Middle frontal gyrus (tissue), 1 donor: ENCODE measurements at regions not wholly inside any gene's neighbourhood (a gene's known extent, or its start where the extent isn't known, plus 50 kb on each side); places are given as distances from the start of the nearest gene placed in this dataset.
"Not testable (repeated sequence)": the region's sequence is repeated elsewhere in the genome, so short reads cannot be mapped to it uniquely, and the experiment has no call there.

Experiments
- DNase-seq: peaks from one replicate; pipeline ENCODE4 v3.0.0-alpha.2; 2015; ENCODE audit warnings: low spot score; ENCODE audit errors: extremely low spot score

DNA sequence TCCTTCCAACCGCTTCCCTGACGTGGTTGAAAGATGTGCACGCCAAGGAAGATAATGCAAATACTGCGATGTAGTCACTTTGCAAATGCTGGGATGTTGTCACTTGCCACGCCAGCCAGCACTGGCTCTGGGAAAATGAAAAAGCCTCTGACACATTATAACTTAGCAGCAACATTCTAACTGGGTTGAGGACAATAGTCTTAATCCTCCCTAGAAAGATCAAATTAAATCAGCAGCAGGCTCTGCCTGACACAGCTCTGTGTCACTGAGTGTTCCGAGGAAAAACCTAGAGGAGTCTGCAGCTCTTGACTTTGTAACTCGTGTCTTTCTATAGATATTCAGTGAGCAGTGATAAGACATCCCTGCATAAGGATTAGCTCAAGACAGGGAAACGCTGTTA, 380.1 kb upstream of the FRG1 start:
- not testable (repeated sequence) for DNase-seq

DNA sequence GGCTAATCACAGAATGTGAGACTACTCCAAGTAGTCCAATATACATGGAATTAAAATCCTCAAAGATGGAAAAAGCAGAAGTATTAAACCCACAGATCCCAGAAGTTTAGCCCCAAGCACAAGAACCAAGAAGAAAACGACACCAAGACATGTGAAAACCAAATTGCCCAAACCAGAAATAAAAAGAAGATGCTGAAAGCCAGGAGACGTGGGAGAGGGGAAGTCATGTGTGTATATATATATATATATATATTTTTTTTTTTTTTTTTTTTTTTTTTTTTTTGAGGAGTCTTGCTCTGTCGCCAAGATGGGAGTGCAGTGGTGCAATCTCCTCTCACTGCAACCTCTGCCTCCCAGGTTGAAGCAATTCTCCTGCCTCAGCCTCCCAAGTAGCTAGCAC, 376.9 kb upstream of the FRG1 start:
- not testable (repeated sequence) for DNase-seq

DNA sequence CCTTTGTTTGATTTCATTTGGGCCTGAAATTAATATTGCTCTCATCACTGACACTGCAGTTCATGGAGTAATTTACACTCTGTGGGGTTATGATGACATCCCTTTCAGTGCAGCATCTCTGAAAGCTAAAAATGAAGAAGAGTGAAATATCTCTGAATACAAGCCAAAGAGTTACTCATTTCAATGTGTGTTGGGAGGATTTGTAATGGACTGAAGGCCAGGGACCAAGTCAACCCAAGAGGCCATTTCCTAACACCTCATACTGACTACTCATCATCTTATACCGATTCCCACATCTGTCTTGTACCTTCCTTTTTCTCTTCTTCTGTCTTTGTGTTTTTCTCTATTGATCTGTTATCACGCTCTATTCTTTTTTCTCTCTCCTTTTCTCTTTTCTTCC, 374.4 kb upstream of the FRG1 start:
- DNase-seq = not testable (repeated sequence)

DNA sequence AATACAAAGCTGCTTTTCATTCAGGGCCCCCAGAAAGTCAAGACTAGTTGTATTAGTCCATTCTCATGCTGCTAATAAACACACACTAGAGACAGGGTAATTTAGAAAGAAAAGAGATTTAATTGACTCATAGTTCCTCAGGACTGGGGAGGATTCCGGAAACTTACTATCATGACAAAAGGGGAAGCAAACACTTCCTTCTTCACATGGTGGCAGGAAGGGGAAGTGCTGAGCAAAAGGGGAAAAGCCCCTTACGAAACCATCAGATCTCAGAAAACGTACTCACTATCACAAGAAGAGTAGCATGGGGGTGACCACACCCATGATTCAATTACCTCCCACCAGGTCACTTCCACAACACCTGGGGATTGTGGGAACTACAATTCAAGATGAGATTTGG, 373.8 kb upstream of the FRG1 start:
- DNase-seq = not testable (repeated sequence)

DNA sequence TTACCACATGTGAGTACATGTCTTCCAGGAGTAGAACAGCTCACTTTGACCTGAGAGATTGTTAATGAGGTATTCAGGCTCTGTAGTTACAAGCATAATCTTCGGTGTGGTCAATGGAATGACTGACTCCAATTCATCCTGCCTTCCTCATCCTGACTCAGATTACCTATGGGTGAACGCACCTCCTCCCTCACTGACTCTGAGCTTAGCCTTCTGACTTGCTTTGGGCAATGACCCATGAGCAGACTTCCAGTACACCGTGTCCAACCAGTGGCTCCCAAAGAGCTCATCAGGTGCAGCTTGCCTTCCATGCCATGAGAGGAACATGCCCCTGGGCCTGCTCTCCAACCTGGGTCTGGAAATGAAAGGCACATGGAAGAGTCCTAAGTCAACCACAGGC, 361.0 kb upstream of the FRG1 start:
- DNase-seq = not testable (repeated sequence)

DNA sequence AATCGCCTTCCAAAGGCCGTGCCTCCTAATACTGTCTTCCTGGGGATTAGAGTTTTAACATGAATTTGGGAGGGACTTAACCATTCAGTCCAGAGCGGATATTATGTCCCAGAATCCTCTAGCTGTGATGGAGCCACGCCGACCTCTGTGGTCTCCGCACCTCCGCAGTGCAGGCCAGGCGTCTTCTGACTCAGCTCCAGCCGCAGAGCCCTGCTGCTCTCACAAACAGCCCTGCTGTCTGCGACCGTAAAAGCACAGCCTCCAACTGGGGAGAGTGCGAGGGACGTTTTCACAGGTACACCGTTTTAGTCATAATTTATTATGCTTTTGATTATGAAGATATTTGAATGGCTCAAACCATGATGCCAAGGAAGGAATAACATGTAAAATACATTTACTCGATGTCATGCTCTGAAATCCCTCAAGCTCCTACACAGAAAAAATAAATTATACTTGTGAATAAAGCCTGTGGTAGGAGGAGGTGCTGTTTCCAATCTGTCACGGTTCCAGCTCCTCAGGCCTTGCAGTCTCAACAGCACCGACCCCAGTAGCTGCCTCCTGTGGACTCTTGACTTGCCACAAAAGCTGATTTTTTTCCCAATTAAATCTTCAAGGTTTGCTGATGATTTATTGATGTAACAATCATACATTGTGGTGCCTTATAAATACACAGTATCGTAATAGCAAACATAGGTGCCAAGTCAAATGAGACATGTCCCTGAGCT, 353.6 kb upstream of the FRG1 start:
- not testable (repeated sequence) for DNase-seq

DNA sequence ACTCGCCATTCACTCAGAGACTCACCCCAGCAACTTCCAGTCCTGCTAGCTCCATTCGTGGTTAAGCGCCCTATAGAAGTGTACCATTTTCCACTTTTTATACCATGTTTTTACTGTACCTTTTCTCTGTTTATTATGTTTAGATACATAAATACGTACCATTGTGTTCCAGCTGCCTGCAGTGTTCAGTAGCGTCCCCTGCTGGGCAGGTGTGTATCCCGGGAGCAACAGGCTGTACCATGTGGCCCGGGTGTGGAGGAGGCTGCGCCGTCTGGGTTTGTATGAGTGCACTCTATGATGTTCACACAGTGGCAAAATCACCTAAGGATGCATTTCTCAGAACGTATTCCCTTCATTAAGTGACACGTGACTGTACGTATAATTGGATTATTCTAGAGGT, 351.5 kb upstream of the FRG1 start:
- DNase-seq = not testable (repeated sequence)

DNA sequence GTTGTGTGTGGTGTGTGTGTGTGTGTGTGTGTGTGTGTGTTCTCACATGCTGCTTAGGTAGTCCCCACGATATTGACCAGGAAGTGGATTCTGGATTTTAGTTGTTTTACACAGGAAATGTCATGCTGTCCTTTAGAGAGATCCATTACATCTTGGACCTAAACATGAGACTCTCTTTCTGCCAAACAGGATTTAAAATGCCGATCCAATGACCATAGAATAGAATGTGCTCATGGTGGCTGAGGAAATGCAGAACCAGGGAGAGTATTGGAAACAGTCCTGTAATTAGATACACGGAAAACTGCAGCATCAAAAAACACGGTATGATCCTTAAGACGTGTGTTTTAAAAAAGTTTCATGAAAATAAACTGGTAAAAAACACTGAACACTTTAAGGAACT, 347.8 kb upstream of the FRG1 start:
- DNase-seq = no peak

DNA sequence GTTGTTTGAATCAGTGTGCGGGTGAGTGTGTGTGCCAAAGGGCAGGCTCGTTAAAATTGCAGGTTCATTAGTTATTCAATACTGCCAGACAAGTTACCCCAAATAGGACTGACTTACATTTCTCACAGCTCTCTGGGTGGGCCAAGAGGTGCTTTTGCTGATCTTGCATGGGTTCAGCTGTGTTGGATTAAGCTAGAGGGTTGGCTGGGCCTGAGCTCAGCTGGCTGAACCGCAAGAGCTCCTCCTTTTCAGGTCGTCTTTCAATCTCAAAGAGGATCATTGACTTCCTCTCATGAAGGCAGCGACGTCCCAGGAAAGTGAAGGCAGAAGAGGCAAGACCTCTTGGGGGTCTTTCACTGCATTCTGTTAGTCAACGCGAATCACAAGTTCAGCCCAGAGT, 343.3 kb upstream of the FRG1 start:
- DNase-seq = no peak

DNA sequence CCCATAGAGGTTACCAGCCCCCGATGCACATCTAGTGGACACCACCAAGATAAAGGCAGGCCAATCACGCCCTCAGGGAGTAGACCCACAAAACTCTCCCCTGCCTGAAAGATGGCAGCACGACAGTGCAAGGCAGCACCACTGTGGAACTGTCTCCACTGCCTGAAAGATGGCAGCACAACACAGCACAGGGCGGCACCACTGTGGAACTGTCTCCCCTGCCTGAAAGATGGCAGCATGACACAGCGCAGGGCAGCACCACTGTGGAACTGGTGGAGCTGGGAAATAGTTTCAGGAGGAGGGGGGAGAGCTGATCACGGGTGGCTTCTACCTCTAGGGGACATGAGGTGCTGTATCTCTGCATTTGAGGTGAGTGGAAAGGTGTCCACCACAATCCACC, 340.4 kb upstream of the FRG1 start:
- DNase-seq = no peak

DNA sequence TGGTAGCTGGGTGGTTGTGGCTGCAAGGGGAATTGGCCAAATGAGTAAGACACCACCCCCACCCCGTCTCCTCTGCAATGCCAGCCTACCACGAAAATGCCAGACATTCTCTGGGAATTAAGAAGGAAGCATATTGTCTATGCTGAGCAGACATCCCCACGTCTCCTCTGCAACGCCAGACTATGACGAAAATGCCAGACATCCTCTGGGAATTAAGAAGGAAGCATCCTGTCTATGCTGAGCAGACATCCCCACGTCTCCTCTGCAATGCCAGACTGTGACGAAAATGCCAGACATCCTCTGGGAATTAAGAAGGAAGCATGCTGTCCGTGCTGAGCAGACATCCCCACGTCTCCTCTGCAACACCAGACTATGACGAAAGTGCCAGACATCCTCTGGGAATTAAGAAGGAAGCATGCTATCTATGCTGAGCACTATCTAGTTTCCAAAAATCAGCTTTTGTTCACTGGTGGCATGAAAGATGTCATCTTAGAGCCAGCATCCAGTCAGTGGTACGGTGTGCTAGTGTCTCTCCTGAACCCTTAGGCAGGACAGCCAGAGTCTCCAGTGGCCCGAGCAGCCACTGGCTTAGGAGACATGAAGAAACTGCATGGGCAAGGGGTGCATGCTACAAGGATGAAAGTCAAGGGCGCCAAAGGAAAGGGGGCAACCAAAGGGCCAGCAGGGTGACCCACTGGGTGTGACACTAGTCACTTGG, 339.8 kb upstream of the FRG1 start:
- DNase-seq = no peak

DNA sequence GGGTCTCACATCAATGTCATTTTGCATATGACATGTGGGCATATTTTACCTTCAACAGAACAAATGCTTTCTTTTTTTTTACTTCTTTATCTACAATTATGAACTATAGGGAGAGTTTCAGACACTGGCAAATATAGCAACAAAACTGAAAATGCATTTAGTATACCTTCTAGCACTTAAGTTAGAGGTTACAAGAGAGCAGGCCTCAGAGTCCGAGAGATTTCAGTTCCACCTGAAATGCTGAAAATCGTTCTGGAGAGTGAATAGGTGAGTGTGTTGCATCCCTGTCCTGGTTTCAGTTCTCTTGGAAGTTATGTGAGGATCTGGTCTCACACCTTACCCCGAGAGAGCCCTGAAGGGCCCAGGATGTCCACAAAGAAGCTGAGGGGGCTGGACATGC, 337.8 kb upstream of the FRG1 start:
- DNase-seq = not testable (repeated sequence)

DNA sequence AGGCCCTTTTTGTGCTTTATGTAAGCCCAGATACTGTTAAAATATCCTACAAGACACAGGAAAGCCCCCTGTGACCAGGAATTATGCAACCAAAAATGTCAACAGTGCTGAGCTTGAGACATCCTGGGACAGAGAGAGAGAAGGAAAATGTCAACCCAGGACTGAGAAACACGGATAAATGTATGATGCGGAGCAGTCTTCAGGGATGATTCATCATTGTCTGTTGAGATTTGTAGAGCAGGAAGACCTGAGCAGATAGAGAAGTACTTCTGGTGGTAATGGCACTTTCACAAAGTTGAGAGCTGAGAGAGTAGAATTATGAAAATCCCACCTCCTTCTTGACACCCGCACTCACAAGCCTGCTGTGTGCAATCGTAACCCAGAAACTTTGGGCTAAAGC, 330.1 kb upstream of the FRG1 start:
- not testable (repeated sequence) for DNase-seq

DNA sequence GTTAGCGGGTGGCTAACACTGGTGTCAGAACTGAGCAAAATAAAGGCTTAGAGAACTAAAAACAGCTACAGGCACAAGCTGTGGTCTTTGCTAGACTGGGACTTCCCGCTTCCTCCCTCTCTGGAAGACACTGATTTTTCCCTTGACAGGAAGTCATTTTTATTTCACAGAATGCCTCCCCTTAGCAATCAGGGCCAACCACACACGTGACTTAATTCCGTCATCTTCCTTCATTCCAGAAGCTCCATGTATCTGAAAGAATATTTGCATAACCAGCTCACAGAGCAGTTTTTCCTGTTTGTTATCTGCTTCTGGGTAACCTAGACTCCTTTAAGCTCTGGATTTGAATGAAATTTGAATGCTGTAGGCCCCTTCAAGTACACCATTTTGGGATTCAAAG, 327.5 kb upstream of the FRG1 start:
- no peak for DNase-seq

DNA sequence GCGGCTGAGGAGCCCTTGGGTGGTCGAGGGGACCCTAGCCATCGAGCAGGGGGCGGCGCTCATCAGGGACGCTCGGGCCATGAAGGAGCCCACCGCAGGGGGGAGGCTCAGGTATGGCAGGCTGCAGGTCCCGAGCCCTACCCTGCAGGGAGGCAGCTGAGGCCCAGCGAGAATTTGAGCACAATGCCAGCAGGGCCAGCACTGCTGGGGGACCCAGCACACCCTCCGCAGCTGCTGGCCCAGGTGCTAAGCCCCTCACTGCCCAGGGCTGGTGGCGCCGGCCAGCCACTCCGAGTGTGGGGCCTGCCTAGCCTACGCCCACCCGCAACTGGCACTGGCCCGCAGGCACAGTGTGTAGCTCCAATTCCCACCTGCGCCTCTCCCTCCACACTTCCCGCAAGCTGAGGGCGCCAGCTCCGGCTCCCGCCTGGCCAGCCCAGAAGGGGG, 325.4 kb upstream of the FRG1 start:
- no peak for DNase-seq

DNA sequence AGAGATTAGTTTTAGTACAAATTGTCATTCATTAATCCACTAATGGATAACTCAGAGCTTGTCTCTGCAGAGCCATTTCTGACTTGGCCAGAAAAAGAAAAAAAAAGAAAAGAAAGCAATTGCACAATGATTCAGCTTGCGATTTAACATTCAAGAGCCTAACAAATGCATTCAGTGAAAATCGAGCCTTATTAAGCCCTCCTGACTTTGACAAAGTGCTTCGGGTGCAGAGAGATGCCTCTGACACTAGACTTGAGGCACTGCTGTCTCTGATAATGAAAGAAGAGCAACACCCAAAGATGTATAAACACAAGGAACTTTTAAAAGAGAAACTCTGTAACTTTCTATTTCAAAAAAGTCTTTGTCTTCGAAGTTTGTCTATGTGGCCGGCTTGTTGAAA, 322.9 kb upstream of the FRG1 start:
- not testable (repeated sequence) for DNase-seq

DNA sequence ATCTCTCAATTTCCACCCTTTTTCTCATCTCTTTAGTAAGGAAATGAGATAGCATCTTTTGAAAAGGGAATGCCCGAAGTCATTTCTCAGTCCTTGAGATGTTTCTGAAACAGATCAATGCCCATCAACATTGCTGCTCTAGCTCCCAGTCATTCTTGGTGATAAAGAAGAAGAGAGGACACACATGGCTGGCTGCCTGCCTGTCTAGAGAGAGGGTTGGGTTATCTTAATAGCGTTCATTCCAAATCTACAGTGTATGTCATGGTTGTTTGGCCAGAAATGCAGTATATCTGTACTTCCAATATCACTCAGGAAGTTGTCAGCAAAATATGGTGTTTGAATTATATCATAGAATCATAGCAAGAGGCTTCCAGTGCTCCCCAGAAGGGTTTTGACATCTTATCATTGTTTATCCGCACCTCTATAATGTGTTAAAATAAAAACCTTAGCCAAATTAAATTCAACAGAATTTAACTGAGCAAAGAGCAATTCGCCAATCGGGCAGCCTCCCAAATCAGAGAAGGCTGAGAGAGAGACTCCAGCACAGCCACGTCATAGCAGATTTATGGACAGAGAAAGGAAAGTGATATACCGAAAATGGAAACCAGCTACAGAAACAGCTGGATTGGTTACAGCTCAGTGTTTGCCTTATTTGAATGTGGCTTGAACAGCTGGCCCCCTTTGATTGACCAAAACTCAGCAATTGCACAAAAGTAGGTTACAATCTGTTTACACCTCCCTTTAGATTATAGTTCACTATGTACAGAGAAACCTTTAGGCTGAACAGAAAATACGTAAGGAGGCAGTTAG, 321.0 kb upstream of the FRG1 start:
- not testable (repeated sequence) for DNase-seq

DNA sequence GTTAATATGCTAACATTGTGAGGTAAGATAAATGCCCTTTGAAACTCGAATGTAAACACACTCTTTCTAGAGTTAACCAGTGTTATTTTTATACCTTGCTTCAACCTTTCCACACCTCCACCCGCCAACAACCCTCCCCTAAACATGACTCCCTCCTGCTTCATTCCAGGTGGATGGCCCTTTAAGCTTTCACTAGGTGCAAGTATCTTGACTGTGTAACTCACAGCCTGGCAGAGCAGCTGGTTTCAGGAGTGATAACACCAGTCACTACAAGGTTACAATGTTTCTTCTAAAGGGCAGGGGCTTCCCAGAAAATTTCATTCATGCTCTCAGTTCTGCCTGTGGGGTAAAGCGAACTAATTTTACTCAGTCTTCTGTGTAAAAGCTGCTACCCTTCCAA, 318.1 kb upstream of the FRG1 start:
- not testable (repeated sequence) for DNase-seq

DNA sequence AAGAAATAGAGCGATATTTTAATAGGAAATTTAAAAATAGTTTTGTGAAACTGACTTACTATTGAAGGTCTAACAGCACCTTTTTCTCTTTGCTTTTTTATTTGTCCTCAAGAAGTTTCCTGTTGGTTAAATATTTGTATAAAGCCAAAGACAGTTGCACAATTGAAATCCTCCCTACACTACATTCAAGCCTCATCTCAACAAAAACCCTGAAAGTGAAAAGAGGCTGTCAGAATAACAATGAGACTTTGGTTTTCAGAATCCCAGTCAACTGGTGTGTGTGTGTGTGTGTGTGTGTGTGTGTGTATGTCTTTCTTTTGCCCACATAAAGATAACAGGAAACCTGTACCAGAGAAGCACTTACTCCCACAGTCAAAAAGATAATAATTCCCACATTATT, 313.6 kb upstream of the FRG1 start:
- DNase-seq = not testable (repeated sequence)

DNA sequence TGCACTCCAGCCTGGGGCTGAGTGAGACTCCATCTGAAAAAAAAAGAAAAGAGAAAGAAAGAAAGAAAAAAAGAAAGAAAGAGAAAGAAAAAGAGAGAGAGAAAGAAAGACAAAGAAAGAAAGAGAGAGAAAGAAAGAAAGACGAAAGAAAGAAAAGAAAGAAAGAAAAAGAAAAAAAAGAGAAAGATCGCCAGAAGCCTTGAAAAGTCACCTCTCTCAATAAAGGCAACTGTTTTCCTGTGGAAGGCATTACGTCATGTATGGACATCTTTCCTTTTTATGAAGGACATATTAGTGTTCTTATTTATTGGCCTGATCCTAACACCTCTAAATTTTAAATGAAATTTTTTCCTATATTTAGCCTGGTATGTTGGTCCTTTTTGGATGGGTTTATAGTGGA, 310.9 kb upstream of the FRG1 start:
- DNase-seq = not testable (repeated sequence)

DNA sequence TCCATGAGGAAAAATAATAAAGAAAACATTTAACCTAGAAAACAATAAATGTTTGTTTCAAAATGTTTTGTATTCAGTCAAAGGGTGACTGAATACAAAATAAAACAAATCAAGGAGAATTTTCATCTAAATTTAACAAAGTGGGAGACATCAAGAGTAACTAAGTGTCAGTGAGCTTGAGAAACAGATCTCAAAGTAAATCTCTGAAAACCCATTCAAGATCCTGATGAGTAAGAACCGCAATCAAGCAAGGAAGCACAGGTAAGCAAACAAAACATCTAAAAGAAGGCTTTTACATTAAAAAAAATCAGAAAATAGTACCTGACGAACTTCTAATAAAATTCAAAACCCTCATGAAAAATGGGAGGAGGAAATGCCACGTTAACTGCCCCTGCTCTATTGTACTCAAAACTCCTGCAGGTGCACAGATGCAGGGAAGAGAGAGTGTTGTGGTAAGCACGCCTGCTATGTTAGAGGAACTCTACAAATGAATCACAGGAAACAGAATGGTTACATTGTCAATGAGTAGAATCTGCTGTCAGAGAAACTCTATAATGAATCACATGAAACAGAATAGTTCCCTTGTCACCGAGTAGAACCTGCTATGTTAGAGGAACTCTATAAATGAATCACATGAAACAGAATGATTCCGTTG, 309.6 kb upstream of the FRG1 start:
- DNase-seq = not testable (repeated sequence)

DNA sequence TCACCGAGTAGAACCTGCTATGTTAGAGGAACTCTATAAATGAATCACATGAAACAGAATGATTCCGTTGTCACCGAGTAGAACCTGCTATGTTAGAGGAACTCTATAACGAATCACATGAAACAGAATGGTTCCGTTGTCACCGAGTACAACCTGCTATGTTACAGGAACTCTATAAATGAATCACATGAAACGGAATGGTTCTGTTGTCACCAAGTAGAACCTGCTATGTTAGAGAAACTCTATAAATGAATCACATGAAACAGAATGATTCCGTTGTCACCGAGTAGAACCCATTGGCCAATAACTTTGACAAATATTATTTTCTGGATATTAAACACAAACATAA, 309.1 kb upstream of the FRG1 start:
- not testable (repeated sequence) for DNase-seq
